Activated naive CD8-positive, alpha-beta T cell treated with anti-CD3 and anti-CD28 coated beads, Interleukin-2, amount 50 U/mL, for 24 hours (primary cell): ENCODE measurements at regions not wholly inside any gene's neighbourhood (a gene's known extent, or its start where the extent isn't known, plus 50 kb on each side); places are given as distances from the start of the nearest gene placed in this dataset.
"Not testable (repeated sequence)": the region's sequence is repeated elsewhere in the genome, so short reads cannot be mapped to it uniquely, and the experiment has no call there.

Experiments used
- ATAC-seq: fragments of 150-1000 bp; cut with Tn5 transposase; one replicate; pipeline ENCODE4 v1.10.0; 2021
- DNase-seq: peaks from one replicate; pipeline ENCODE4 v3.0.0; 2021
- H3K27ac Mint-ChIP-seq: one replicate; pipeline ENCODE4 v1.8.0; 2021; ENCODE audit warnings: mild to moderate bottlenecking, mixed read lengths
- H3K27me3 Mint-ChIP-seq: one replicate; pipeline ENCODE4 v1.8.0; 2021; ENCODE audit warnings: mixed read lengths
- H3K36me3 Mint-ChIP-seq: one replicate; pipeline ENCODE4 v1.8.0; 2021; ENCODE audit warnings: low read depth, mixed read lengths
- H3K4me1 Mint-ChIP-seq: one replicate; pipeline ENCODE4 v1.8.0; 2021; ENCODE audit warnings: mixed read lengths
- H3K4me3 Mint-ChIP-seq: one replicate; pipeline ENCODE4 v1.8.0; 2021; ENCODE audit warnings: mild to moderate bottlenecking, moderate library complexity, mixed read lengths
- H3K9me3 Mint-ChIP-seq: one replicate; pipeline ENCODE4 v1.8.0; 2021; ENCODE audit warnings: mixed read lengths

GRCh38 chr11:130671801-130672700 is 223.6 kb downstream of the ADAMTS15 start:
- no peak overlapping the region for H3K27ac Mint-ChIP-seq
- H3K9me3 Mint-ChIP-seq: no peaks in the 10 kb centered on the region
- DNase-seq (no peak), ATAC-seq (no peak)
- H3K4me3 Mint-ChIP-seq: no peak overlapping the region
- H3K36me3 Mint-ChIP-seq: no peaks in the 10 kb centered on the region
- peaks cover 4% of the 10 kb centered on the region for H3K27me3 Mint-ChIP-seq
- no peaks in the 10 kb centered on the region for H3K4me1 Mint-ChIP-seq

GRCh38 chr11:130672911-130673310 is 224.5 kb downstream of the ADAMTS15 start:
- Mint-ChIP-seq H3K4me3 (no peak overlapping the region), H3K36me3 (no peaks in the 10 kb centered on the region), H3K27me3 (peaks cover 4% of the 10 kb centered on the region), H3K9me3 (peaks cover 1% of the 10 kb centered on the region), H3K4me1 (no peaks in the 10 kb centered on the region), H3K27ac (no peak overlapping the region)
- DNase-seq (no peak), ATAC-seq (no peak)

GRCh38 chr11:130673698-130674097 is 225.3 kb downstream of the ADAMTS15 start:
- Mint-ChIP-seq H3K9me3 (peaks cover 8% of the 10 kb centered on the region), H3K27ac (no peak overlapping the region), H3K27me3 (peaks cover 4% of the 10 kb centered on the region), H3K4me3 (no peak overlapping the region), H3K4me1 (no peaks in the 10 kb centered on the region), H3K36me3 (no peaks in the 10 kb centered on the region)
- no peak for ATAC-seq
- no peak for DNase-seq

GRCh38 chr11:130674686-130675308 is 226.4 kb downstream of the ADAMTS15 start:
- ATAC-seq: no peak
- no peak for DNase-seq
- Mint-ChIP-seq H3K4me3 (no peak overlapping the region), H3K27me3 (peaks cover 4% of the 10 kb centered on the region), H3K27ac (no peak overlapping the region), H3K4me1 (no peaks in the 10 kb centered on the region), H3K9me3 (peaks cover 18% of the 10 kb centered on the region), H3K36me3 (no peaks in the 10 kb centered on the region)

- peaks cover 4% of the 10 kb centered on the region for H3K27me3 Mint-ChIP-seq
- H3K9me3 Mint-ChIP-seq: peaks cover 21% of the 10 kb centered on the region
- no peak overlapping the region for H3K27ac Mint-ChIP-seq
- no peak overlapping the region for H3K4me3 Mint-ChIP-seq
- H3K36me3 Mint-ChIP-seq: no peaks in the 10 kb centered on the region
- DNase-seq (no peak), ATAC-seq (no peak)
- no peaks in the 10 kb centered on the region for H3K4me1 Mint-ChIP-seq
Measured at GRCh38 chr11:130675371-130675821, 227.0 kb downstream of the ADAMTS15 start.

- ATAC-seq (no peak), DNase-seq (no peak)
- H3K4me3 Mint-ChIP-seq: no peak overlapping the region
- H3K27me3 Mint-ChIP-seq: peaks cover 1% of the 10 kb centered on the region
- no peaks in the 10 kb centered on the region for H3K4me1 Mint-ChIP-seq
- H3K27ac Mint-ChIP-seq: no peak overlapping the region
- H3K36me3 Mint-ChIP-seq: no peaks in the 10 kb centered on the region
- H3K9me3 Mint-ChIP-seq: peaks cover 23% of the 10 kb centered on the region
Measured at GRCh38 chr11:130675917-130676316, 227.5 kb downstream of the ADAMTS15 start.

GRCh38 chr11:130677486-130678153 is 229.2 kb downstream of the ADAMTS15 start:
- H3K9me3 Mint-ChIP-seq: peaks cover 33% of the 10 kb centered on the region
- no peak for ATAC-seq
- H3K27ac Mint-ChIP-seq: no peak overlapping the region
- DNase-seq: no peak
- H3K4me1 Mint-ChIP-seq: no peaks in the 10 kb centered on the region
- H3K36me3 Mint-ChIP-seq: no peaks in the 10 kb centered on the region
- no peak overlapping the region for H3K4me3 Mint-ChIP-seq
- peaks cover 2% of the 10 kb centered on the region for H3K27me3 Mint-ChIP-seq

- DNase-seq (no peak), ATAC-seq (no peak)
- peaks cover 2% of the 10 kb centered on the region for H3K27me3 Mint-ChIP-seq
- peaks cover 36% of the 10 kb centered on the region for H3K9me3 Mint-ChIP-seq
- H3K4me3 Mint-ChIP-seq: no peak overlapping the region
- H3K4me1 Mint-ChIP-seq: no peaks in the 10 kb centered on the region
- H3K36me3 Mint-ChIP-seq: no peaks in the 10 kb centered on the region
- H3K27ac Mint-ChIP-seq: no peak overlapping the region
Measured at GRCh38 chr11:130679247-130679646, 230.8 kb downstream of the ADAMTS15 start.

- peaks cover 36% of the 10 kb centered on the region for H3K9me3 Mint-ChIP-seq
- H3K4me3 Mint-ChIP-seq, ATAC-seq, H3K27me3 Mint-ChIP-seq, H3K27ac Mint-ChIP-seq, DNase-seq, H3K4me1 Mint-ChIP-seq, H3K36me3 Mint-ChIP-seq: not testable (repeated sequence)
Measured at GRCh38 chr11:130682471-130682870, 233.8 kb downstream of the SNX19 start.

- Mint-ChIP-seq H3K9me3 (no peaks in the 10 kb centered on the region), H3K4me1 (no peaks in the 10 kb centered on the region), H3K4me3 (no peak overlapping the region), H3K27ac (no peak overlapping the region), H3K36me3 (no peaks in the 10 kb centered on the region), H3K27me3 (peaks cover 2% of the 10 kb centered on the region)
- ATAC-seq (no peak), DNase-seq (no peak)
Measured at GRCh38 chr11:130689222-130689908, 226.9 kb downstream of the SNX19 start.

GRCh38 chr11:130691581-130691980 is 224.7 kb downstream of the SNX19 start:
- no peak for ATAC-seq
- H3K27ac Mint-ChIP-seq: no peak overlapping the region
- H3K4me3 Mint-ChIP-seq: no peak overlapping the region
- H3K9me3 Mint-ChIP-seq: no peaks in the 10 kb centered on the region
- DNase-seq: no peak
- H3K4me1 Mint-ChIP-seq: no peaks in the 10 kb centered on the region
- no peaks in the 10 kb centered on the region for H3K36me3 Mint-ChIP-seq
- peaks cover 4% of the 10 kb centered on the region for H3K27me3 Mint-ChIP-seq

- no peaks in the 10 kb centered on the region for H3K4me1 Mint-ChIP-seq
- DNase-seq (no peak), ATAC-seq (no peak)
- no peak overlapping the region for H3K4me3 Mint-ChIP-seq
- H3K27ac Mint-ChIP-seq: no peak overlapping the region
- no peaks in the 10 kb centered on the region for H3K36me3 Mint-ChIP-seq
- peaks cover 4% of the 10 kb centered on the region for H3K27me3 Mint-ChIP-seq
- H3K9me3 Mint-ChIP-seq: no peaks in the 10 kb centered on the region
Measured at GRCh38 chr11:130692220-130692619, 224.1 kb downstream of the SNX19 start.

GRCh38 chr11:130693543-130693942 is 222.7 kb downstream of the SNX19 start:
- no peaks in the 10 kb centered on the region for H3K36me3 Mint-ChIP-seq
- peaks cover 4% of the 10 kb centered on the region for H3K27me3 Mint-ChIP-seq
- DNase-seq (no peak), ATAC-seq (no peak)
- no peak overlapping the region for H3K27ac Mint-ChIP-seq
- H3K4me1 Mint-ChIP-seq: no peaks in the 10 kb centered on the region
- H3K9me3 Mint-ChIP-seq: no peaks in the 10 kb centered on the region
- H3K4me3 Mint-ChIP-seq: no peak overlapping the region

GRCh38 chr11:130694488-130695045 is 221.7 kb downstream of the SNX19 start:
- Mint-ChIP-seq H3K4me3 (no peak overlapping the region), H3K27ac (no peak overlapping the region), H3K36me3 (no peaks in the 10 kb centered on the region), H3K4me1 (no peaks in the 10 kb centered on the region), H3K27me3 (peaks cover 2% of the 10 kb centered on the region), H3K9me3 (no peaks in the 10 kb centered on the region)
- DNase-seq: no peak
- no peak for ATAC-seq
